ENCODE measurements at regions not wholly inside any gene's neighbourhood (a gene's known extent, or its start where the extent isn't known, plus 50 kb on each side); places are given as distances from the start of the nearest gene placed in this dataset.

GRCh38 chr12:91377436-91377835 lies 194.8 kb upstream of the DCN start:
- DNase-seq: no peak

GRCh38 chr12:91373086-91373485 lies 190.5 kb upstream of the DCN start:
- DNase-seq: no peak

- no peak for DNase-seq
Observed at GRCh38 chr12:91370086-91370868, 187.7 kb upstream of the DCN start.

- DNase-seq: no peak
Observed at GRCh38 chr12:91368613-91369012, 186.0 kb upstream of the DCN start.

DNA sequence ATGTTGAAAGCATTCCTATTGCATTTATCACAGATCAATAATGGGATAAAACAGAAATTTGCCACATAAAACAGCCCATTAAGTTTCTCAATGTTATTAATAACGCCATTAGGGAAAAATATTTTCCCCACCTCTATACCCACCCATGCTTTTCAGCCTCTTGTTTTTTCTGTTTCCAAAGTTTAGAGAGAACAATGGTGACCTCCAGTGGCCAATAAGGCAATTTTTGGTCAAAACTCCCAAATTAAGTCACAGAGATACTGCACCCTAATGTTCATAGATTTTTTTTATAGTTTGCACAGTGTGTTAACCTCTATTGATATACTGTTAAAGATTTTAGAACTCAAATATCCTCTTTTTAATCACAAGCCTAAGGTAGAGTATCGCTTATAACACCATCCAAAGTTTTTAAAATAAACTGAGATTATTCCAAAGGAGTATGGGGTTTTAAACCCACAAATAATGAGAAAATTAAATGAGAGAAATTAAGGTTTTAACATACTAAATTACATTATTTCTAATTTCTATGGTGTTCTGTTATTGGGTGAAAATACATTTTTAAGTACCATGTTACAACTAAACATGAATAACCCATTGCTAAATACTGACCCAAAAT lies 184.7 kb upstream of the DCN start:
- peak; percentile 18 for DNase-seq

- peak; percentile 26 for DNase-seq
Observed at GRCh38 chr12:91364471-91365184, 182.0 kb upstream of the DCN start.

GRCh38 chr12:91361864-91362263 lies 179.2 kb upstream of the DCN start:
- DNase-seq: peak; percentile 52

DNA sequence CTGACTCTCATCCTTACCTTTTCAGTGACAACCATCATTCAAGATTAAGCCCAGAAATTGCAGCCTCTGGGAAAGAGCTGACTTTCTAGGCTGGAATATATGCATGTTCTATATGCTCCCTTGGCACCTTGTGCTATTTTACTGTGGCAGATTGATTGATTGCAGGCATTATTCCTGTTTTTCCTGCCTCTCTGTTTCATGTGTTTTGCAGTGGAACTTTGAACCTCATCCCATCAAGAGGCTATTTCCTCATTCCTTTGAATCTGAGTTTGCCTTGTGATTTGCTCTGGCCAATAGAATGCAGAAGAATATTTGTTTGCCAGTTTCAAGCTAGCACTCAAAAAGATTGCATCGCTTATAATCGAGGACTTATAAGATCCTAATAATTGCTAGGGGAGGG lies 174.8 kb upstream of the DCN start:
- no peak for DNase-seq

GRCh38 chr12:91356405-91356804 lies 173.8 kb upstream of the DCN start:
- DNase-seq: no peak

DNA sequence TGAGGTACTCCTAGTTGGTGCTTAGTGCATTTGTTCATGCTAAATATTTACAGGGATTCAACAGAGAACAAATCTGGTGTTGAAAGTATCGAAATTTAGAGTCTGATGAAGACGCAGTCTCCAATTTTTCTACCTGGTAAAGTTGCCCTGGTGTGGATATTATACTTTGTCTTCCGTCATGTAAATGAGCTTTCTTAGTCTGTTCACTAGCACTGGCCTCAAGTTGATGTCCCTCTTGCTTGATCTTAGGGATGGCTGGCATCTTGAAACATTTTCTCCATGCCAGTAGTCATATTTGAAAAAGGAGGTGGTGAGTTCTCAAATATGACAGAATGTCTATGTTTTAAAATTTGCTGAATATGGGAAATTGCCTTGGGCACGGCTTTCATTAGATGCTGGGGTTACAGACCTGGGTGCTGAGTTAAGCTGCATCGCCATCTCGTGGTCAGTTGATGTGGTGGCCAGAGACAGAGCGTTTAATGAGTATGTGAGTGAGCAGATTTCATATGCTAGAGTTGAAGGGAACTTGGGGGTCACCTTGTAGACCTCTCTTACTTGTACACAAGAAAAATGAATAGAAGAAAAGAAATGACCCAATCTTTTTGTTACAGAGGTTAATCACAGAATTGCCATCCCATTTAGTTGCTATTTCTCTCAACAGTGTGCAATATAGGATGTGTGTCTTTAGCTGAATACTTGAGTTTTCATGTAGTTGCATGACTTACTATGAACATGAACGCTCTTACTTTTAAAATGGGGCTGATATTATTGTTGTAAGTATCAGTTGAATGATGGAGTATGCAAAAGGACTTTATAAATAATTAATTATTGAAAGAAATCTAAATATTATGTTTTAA lies 172.8 kb upstream of the DCN start:
- peak; percentile 57 for DNase-seq

DNA sequence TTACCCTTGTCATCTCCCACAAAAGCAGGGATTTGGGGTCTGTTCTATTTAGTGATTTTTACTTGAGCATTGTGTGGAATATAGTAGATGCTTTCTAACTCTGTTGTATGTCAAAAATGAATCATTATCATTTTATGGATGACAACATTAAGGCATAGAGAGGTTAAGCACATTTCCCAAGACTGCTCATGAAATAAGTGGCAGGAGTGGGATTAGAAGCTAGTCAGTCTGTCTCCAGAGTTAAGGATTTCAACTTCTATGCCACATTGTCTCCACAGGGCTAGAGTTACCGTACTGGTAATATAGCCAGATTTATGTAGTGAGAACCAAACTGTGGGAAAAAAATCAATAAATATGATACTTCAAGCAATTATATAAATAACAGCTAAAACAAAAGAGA lies 170.6 kb upstream of the DCN start:
- no peak for DNase-seq

GRCh38 chr12:91349476-91349875 lies 166.9 kb upstream of the DCN start:
- no peak for DNase-seq

- no peak for DNase-seq
Observed at GRCh38 chr12:91347481-91348214, 165.0 kb upstream of the DCN start.

DNA sequence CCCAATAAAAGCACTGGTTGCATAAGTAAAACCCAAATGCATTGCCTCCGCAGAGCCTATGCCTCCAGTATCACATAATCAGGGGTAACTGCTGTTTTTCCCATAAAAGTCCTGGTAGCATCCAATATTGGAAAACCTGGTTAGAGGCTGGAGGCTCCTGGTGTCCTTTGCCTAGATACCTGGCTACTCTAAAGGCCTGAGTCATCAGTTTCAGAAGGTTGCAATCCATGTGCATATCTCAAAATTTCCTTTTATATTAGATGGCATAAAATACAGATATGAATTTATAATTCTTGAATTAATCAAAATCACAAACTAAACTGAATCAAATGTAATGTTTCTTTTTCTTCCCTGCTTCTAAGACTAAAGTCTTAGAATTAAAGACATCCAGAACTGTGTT lies 164.2 kb upstream of the DCN start:
- no peak for DNase-seq

DNA sequence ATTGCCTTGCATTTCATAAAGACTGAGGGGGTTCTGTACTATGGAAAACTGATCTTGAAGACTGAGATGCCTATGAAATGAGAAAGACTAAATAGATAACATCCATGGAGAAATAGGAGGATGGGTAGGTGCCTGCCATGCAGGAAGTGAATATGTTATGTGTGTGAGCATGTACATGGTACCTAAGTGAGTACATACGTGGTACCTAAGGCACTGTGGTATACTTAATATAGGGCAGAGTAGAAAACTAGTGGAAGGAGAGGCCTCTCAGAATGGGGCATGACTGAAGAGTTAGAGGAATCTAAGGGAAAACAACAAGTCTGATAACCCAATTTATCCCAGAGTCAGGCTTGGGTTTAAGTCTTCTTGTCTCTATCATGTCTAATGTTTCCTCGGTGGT lies 161.8 kb upstream of the DCN start:
- no peak for DNase-seq

DNA sequence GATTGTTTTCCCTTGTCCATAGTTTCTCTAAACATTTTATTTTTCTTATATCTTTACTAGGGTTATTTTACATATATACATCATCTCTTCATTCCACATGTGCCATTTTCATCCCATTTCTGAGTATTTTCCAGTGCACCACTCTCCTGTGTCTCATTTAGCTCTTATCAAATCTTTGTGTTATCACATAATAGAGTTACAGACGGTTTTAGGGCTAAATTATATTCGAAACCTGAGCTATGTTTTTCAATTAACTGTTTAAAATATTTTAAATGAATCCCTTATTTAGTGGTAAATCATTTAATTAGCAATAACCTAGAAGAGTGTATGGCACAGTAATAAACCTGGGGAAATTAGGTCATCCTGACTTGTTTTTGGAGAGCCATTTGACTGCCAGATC lies 160.4 kb upstream of the DCN start:
- DNase-seq: no peak

DNA sequence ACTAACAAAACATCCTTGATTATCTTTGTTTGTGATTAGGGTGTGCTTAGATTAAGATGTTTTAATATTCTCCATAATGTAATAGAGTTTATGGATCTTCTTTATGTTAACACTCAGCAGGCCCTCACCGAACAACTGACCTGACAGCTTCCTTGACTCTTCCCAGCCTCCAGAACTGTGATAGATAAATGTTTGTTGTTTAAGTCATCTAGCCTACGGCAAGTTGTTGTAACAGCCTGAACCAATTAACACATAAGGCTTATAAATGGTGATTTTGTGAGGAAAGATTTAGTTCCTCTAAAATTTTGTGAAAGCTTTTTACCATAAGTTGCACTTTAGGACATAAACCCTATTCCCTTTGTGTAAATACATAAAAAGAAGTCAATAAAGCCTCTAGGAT lies 156.5 kb upstream of the DCN start:
- no peak for DNase-seq

- no peak for DNase-seq
Observed at GRCh38 chr12:91335699-91336098, 153.1 kb upstream of the DCN start.

DNA sequence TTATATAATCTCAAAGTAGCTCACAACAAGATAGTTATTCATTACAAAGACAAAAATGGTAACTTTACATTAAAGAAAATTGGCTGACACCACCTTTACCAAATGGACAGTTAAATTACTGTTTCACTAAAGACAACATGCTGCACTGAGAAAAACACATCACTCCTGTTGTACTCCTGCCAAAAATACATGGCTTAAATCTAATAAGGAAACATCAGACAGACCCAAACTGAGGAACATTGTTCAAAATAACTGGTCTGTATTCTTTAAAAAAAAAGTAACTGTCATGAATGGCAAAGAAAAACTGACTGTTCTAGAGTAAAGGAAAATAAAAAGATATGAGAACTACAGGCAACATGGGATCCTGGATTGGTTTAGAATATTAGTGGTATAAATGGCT lies 151.3 kb upstream of the DCN start:
- no peak for DNase-seq

DNA sequence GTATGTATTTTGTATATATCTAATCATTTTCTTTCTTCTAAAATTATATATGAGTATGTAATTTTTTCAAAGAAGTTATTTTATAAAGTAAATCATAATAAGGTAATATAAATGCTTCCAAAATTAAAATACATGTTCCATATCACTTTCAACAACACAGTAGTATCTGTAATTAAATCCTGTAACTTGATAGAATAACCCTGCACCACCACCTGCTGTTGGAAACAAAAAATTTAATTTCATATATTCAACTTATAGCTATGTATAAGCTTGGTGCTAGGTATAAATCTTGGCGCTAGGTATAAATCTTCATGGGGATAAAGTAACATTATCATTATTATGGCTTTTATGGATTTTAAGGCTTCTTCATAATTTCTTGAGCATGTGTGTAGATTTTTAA lies 149.7 kb upstream of the DCN start:
- DNase-seq: no peak

DNA sequence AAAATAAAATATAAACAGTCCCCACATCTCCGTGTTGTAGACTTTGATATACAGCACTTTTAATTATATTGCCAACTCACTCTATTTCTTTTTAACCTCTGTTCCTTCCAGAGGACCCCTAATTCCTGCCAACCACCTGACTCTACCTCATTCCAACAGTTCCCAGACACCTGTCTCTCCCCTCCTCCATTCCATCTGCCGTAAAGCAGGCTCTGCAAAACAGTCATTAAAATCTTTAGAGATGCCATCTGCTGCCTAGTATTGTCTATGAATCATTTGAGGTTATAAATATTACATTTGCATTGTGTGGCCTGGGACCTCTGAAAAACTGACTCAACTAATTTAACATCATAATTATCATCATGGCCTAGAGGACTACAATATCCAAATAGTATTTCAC lies 148.8 kb upstream of the DCN start:
- no peak for DNase-seq

DNA sequence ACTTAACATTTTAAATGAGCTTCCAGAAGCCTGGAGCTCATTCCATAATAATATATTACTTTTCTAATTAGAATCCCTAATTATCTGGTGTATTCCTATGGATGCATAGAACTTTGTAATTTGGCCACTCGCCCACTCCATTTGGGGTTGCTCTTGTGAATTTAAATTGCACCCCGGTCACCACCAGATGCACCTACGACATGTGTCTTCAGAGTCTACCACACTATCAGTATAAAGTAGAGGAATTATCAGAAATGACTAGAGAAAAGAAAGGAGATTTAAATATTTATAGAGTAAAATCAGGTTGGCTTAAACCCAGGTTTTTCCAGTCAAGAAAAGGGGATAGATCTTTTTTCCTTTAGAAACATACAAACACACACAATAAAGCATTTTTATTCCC lies 145.8 kb upstream of the DCN start:
- DNase-seq: no peak

- DNase-seq: no peak
Observed at GRCh38 chr12:91327889-91328288, 145.3 kb upstream of the DCN start.
